ENCODE measurements at regions not wholly inside any gene's neighbourhood (a gene's known extent, or its start where the extent isn't known, plus 50 kb on each side); places are given as distances from the start of the nearest gene placed in this dataset.
"Not testable (repeated sequence)": the region's sequence is repeated elsewhere in the genome, so short reads cannot be mapped to it uniquely, and the experiment has no call there.

GRCh38 chr13:21289475-21289874 is 113.0 kb downstream of the MRPL57 start:
- no peak for TF ChIP-seq CTCF (IDR thresholded peaks at IDR 0.05; ENCODE audit: unreplicated experiment)
- Mint-ChIP-seq H3K4me1 (ENCODE audit: insufficient read depth, unreplicated experiment) (no peaks in the 10 kb centered on the region), H3K9me3 (ENCODE audit: unreplicated experiment) (no peaks in the 10 kb centered on the region), H3K36me3 (ENCODE audit: insufficient read depth, unreplicated experiment) (no peaks in the 10 kb centered on the region), H3K27ac (ENCODE audit: low read depth, unreplicated experiment) (no peak overlapping the region), H3K27me3 (ENCODE audit: insufficient read depth, unreplicated experiment) (peaks cover 17% of the 10 kb centered on the region), H3K4me3 (ENCODE audit: unreplicated experiment) (no peak overlapping the region)
- no TSS peak for BruUV-seq (replicated peaks)
- ChIA-PET CTCF (no interaction called here), POLR2A (interaction anchor here (1.3 kb wide), 1 partner anchor 8 kb away, joined by 4 read pairs; no protein-coding TSS in a partner anchor)
- intact Hi-C loops (cut with micrococcal nuclease): no loop called here
- DNase-seq (ENCODE audit: unreplicated experiment): no peak

GRCh38 chr13:21290442-21291002 is 114.1 kb downstream of the MRPL57 start:
- POLR2A ChIA-PET; H3K4me1 Mint-ChIP-seq (ENCODE audit: insufficient read depth, unreplicated experiment); H3K27ac Mint-ChIP-seq (ENCODE audit: low read depth, unreplicated experiment); intact Hi-C loops (cut with micrococcal nuclease); H3K36me3 Mint-ChIP-seq (ENCODE audit: insufficient read depth, unreplicated experiment); DNase-seq (ENCODE audit: unreplicated experiment); H3K4me3 Mint-ChIP-seq (ENCODE audit: unreplicated experiment); H3K27me3 Mint-ChIP-seq (ENCODE audit: insufficient read depth, unreplicated experiment); H3K9me3 Mint-ChIP-seq (ENCODE audit: unreplicated experiment); BruUV-seq (replicated peaks): not testable (repeated sequence)
- CTCF ChIA-PET: interaction anchor here (5.3 kb wide), 1 partner anchor 186 kb away, joined by 31 read pairs; no protein-coding TSS in a partner anchor

- no peak for TF ChIP-seq CTCF (IDR thresholded peaks at IDR 0.05; ENCODE audit: unreplicated experiment)
- ChIA-PET CTCF (interaction anchor here (1.5 to 5.3 kb wide), 2 partner anchors 185 to 188 kb away, joined by 5 to 31 read pairs; no protein-coding TSS in a partner anchor), POLR2A (interaction anchor here (0.6 kb wide), 1 partner anchor 342 kb away, joined by 3 read pairs; no protein-coding TSS in a partner anchor)
- no TSS peak for BruUV-seq (replicated peaks)
- H3K36me3 Mint-ChIP-seq (ENCODE audit: insufficient read depth, unreplicated experiment): no peaks in the 10 kb centered on the region
- intact Hi-C loops (cut with micrococcal nuclease): no loop called here
- no peaks in the 10 kb centered on the region for H3K27me3 Mint-ChIP-seq (ENCODE audit: insufficient read depth, unreplicated experiment)
- no peak for DNase-seq (ENCODE audit: unreplicated experiment)
- no peak overlapping the region for H3K4me3 Mint-ChIP-seq (ENCODE audit: unreplicated experiment)
- H3K27ac Mint-ChIP-seq (ENCODE audit: low read depth, unreplicated experiment): no peak overlapping the region
- H3K9me3 Mint-ChIP-seq (ENCODE audit: unreplicated experiment): no peaks in the 10 kb centered on the region
- H3K4me1 Mint-ChIP-seq (ENCODE audit: insufficient read depth, unreplicated experiment): no peaks in the 10 kb centered on the region
Observed at GRCh38 chr13:21291840-21292239, 115.4 kb downstream of the MRPL57 start.

GRCh38 chr13:21296991-21297390 is 120.5 kb downstream of the MRPL57 start:
- H3K36me3 Mint-ChIP-seq (ENCODE audit: insufficient read depth, unreplicated experiment); H3K4me1 Mint-ChIP-seq (ENCODE audit: insufficient read depth, unreplicated experiment); H3K27me3 Mint-ChIP-seq (ENCODE audit: insufficient read depth, unreplicated experiment); H3K9me3 Mint-ChIP-seq (ENCODE audit: unreplicated experiment); BruUV-seq (replicated peaks): not testable (repeated sequence)
- intact Hi-C loops (cut with micrococcal nuclease): loop anchor here (1.0 to 5.0 kb wide), 2 partner anchors 120 to 182 kb away; partner anchors contain the start of genes MRPL57 and SKA3
- ChIA-PET POLR2A (interaction anchor here (0.7 to 4.2 kb wide), 10 partner anchors 8 to 307 kb away, joined by 3 to 43 read pairs (median 4); partner anchors contain the start of genes MICU2, MRPL57, SKA3 and ZDHHC20), CTCF (interaction anchor here (0.6 to 5.7 kb wide), 32 partner anchors 8 to 1477 kb away, joined by 3 to 92 read pairs (median 4); partner anchors contain the start of genes MRPL57 and SKA3)
- H3K27ac Mint-ChIP-seq (ENCODE audit: low read depth, unreplicated experiment): peak overlapping the region; percentile 82
- peak; percentile 42 for DNase-seq (ENCODE audit: unreplicated experiment)
- H3K4me3 Mint-ChIP-seq (ENCODE audit: unreplicated experiment): peak overlapping the region; percentile 88
- TF ChIP-seq CTCF (IDR thresholded peaks at IDR 0.05; ENCODE audit: unreplicated experiment): peak; percentile 41

Data from MCF 10A (cell line).